HCT116 (cell line): ENCODE measurements at regions not wholly inside any gene's neighbourhood (a gene's known extent, or its start where the extent isn't known, plus 50 kb on each side); places are given as distances from the start of the nearest gene placed in this dataset.

Experiments used
- ATAC-seq: fragments of 200-7000 bp; cut with Tn5 transposase; 2 replicates; pipeline ENCODE4 v1.9.1; 2020; ENCODE audit warnings: mild to moderate bottlenecking, moderate library complexity
- BruUV-seq: library from RNA; stranded (reverse); fragments of 400-500 nt; replicated peaks from 2 replicates; lab custom pipeline; 2021; lab: Mats Ljungman, UMichigan
- CTCF ChIA-PET: fragments of 300-600 bp; sonication (Branson Sonifier 250); formaldehyde crosslinking; loops from one replicate; lab custom pipeline; 2021; ENCODE audit warnings: antibody characterized with exemption; lab: Charles Lee
- POLR2A ChIA-PET: fragments of 300-600, 350-600 bp; sonication (Branson Sonifier 250); formaldehyde crosslinking; loops from one replicate; lab custom pipeline; 2021; ENCODE audit warnings: antibody characterized with exemption; lab: Charles Lee
- RAD21 ChIA-PET, 2 experiments: fragments of 300-600 bp; sonication (Branson Sonifier 250); formaldehyde crosslinking; loops; one replicate each; lab custom pipeline; 2023; ENCODE audit warnings: low total read pairs in 2 of 2; ENCODE audit not compliant: uncharacterized antibody in 2 of 2, unreplicated experiment in 2 of 2, low non-redundant PET in 1 of 2; lab: Charles Lee
- DNase-seq: peaks from one replicate; pipeline ENCODE4 v3.0.0-alpha.2; 2010; ENCODE audit warnings: low read depth, low spot score
- H2AFZ ChIP-seq: fragments of 200-600 bp; shearing (Covaris generic), sonication (generic); 2 replicates; pipeline ENCODE4 v1.6.1; 2017; ENCODE audit warnings: low read depth, mixed run types, mixed read lengths, antibody characterized with exemption, low read length; ENCODE audit not compliant: poor library complexity, severe bottlenecking
- H3K27ac ChIP-seq: 2 replicates; pipeline ENCODE4 v1.5.1; 2012; ENCODE audit warnings: low read depth, low read length
- H3K27me3 ChIP-seq: fragments of 200-600 bp; sonication (generic); 2 replicates; pipeline ENCODE4 v1.6.1; 2016; ENCODE audit warnings: mixed run types, low read length, mixed read lengths; ENCODE audit not compliant: insufficient read depth
- H3K36me3 ChIP-seq, 2 experiments: fragments of 200-500 bp in 1 of 2; fragments of 200-600 bp in 1 of 2; sonication (Bioruptor generic) in 1 of 2; sonication (generic) in 1 of 2; 2 replicates each; pipeline versions ENCODE4 v1.5.1 to v1.6.1; 2014 to 2016; ENCODE audit warnings: low read length in 2 of 2, inconsistent platforms in 1 of 2, mixed read lengths in 1 of 2, mixed run types in 1 of 2; ENCODE audit not compliant: insufficient read depth in 2 of 2, control insufficient read depth in 1 of 2
- H3K4me1 ChIP-seq, 2 experiments: fragments of 200-600 bp in 1 of 2; sonication (generic) in 1 of 2; 2 replicates each; pipeline versions ENCODE4 v1.5.1 to v1.6.1; 2012 to 2017; ENCODE audit warnings: low read length in 2 of 2, inconsistent platforms in 1 of 2, mild to moderate bottlenecking in 1 of 2, mixed read lengths in 1 of 2, mixed run types in 1 of 2, moderate library complexity in 1 of 2; ENCODE audit not compliant: insufficient read depth in 2 of 2, control insufficient read depth in 1 of 2
- H3K4me2 ChIP-seq: fragments of 200-600 bp; sonication (generic); 2 replicates; pipeline ENCODE4 v1.6.1; 2017; ENCODE audit warnings: mixed run types, low read length, mixed read lengths
- H3K4me3 ChIP-seq, 2 experiments: fragments of 200-600 bp in 1 of 2; sonication (generic) in 1 of 2; replicated peaks in 1 of 2; 2 replicates each; pipeline ENCODE4 v1.5.1; 2011 to 2016; ENCODE audit warnings: low read length in 2 of 2, control low read depth in 1 of 2, low read depth in 1 of 2, mild to moderate bottlenecking in 1 of 2, mixed read lengths in 1 of 2, mixed run types in 1 of 2
- H3K79me2 ChIP-seq: fragments of 200-600 bp; sonication (generic); 2 replicates; pipeline ENCODE4 v1.6.1; 2017; ENCODE audit warnings: mild to moderate bottlenecking, mixed run types, low read length, moderate library complexity, mixed read lengths; ENCODE audit not compliant: insufficient read depth
- H3K9ac ChIP-seq: fragments of 200-600 bp; sonication (generic); 2 replicates; pipeline ENCODE4 v1.6.1; 2016; ENCODE audit warnings: low read length, mixed read lengths
- H3K9me2 ChIP-seq: fragments of 200-600 bp; sonication (generic), shearing (Covaris generic); 2 replicates; pipeline ENCODE4 v1.6.1; 2017; ENCODE audit warnings: mixed run types, mild to moderate bottlenecking, moderate library complexity; ENCODE audit not compliant: insufficient read depth
- H3K9me3 ChIP-seq, 2 experiments: fragments of 200-500 bp in 1 of 2; fragments of 200-600 bp in 1 of 2; sonication (Bioruptor generic) in 1 of 2; sonication (generic) in 1 of 2; 2 replicates each; pipeline ENCODE4 v1.6.1; 2014 to 2017; ENCODE audit warnings: low read length in 2 of 2, mixed read lengths in 2 of 2, inconsistent platforms in 1 of 2, low read depth in 1 of 2, mild to moderate bottlenecking in 1 of 2, mixed run types in 1 of 2, moderate library complexity in 1 of 2; ENCODE audit not compliant: control insufficient read depth in 1 of 2, insufficient read depth in 1 of 2
- H4K20me1 ChIP-seq: fragments of 200-600 bp; sonication (generic), shearing (Covaris generic); 2 replicates; pipeline ENCODE4 v1.6.1; 2017; ENCODE audit warnings: mixed run types, mild to moderate bottlenecking, moderate library complexity; ENCODE audit not compliant: insufficient read depth
- EGR1 ChIP-seq: IDR thresholded peaks from 2 replicates; pipeline ENCODE4 v1.6.1; 2012; ENCODE audit warnings: low read depth
- EZH2 ChIP-seq: fragments of 200-600 bp; sonication (generic); IDR thresholded peaks from 2 replicates; pipeline ENCODE4 v1.6.1; 2017; ENCODE audit warnings: antibody characterized with exemption, mixed run types
- FOSL1 ChIP-seq: IDR thresholded peaks from 2 replicates; pipeline ENCODE4 v1.6.1; 2012; ENCODE audit warnings: low read depth
- RAD21 ChIP-seq: IDR thresholded peaks from 2 replicates; pipeline ENCODE4 v1.6.1; 2012; ENCODE audit warnings: low read depth, mild to moderate bottlenecking
- TCF7L2 ChIP-seq: IDR thresholded peaks from 2 replicates; pipeline ENCODE4 v1.7.0; 2011; ENCODE audit warnings: borderline replicate concordance, inconsistent platforms; ENCODE audit not compliant: insufficient read depth, insufficient read length; ENCODE audit errors: extremely low read depth
- ZBTB33 ChIP-seq: IDR thresholded peaks from 2 replicates; pipeline ENCODE4 v1.6.1; 2011; ENCODE audit warnings: mild to moderate bottlenecking, low read length, moderate library complexity; ENCODE audit not compliant: insufficient replicate concordance; ENCODE audit errors: extremely low read depth
- intact Hi-C: fragments of 100-400 bp; cut with micrococcal nuclease; formaldehyde crosslinking; loops from 2 replicates; pipeline ENCODE4 v1.10.0; 2022

- Histone ChIP-seq H2AFZ (no peak overlapping the region), H3K9me3 (no peaks in the 10 kb centered on the region), H4K20me1 (no peaks in the 10 kb centered on the region), H3K4me2 (no peak overlapping the region), H3K9me2 (no peaks in the 10 kb centered on the region), H3K27ac (no peak overlapping the region), H3K36me3 (no peaks in the 10 kb centered on the region), H3K9ac (no peak overlapping the region), H3K79me2 (no peaks in the 10 kb centered on the region), H3K27me3 (no peaks in the 10 kb centered on the region), H3K4me3 (no peak overlapping the region), H3K4me1 (peaks cover 0 to 6% of the 10 kb centered on the region in 2 experiments; a peak in 2 of 4 replicates)
- no TSS peak for BruUV-seq
- ATAC-seq (no peak), DNase-seq (no peak)
- ChIA-PET POLR2A (no interaction called here), CTCF (no interaction called here), RAD21 (no interaction called here)
- TF ChIP-seq FOSL1 (no peak), EZH2 (no peak), EGR1 (no peak), RAD21 (no peak), ZBTB33 (no peak)
- intact Hi-C loops: no loop called here
These were observed 1305.0 kb upstream of the NRXN1 start for GRCh38 chr2:52336951-52337350.

GRCh38 chr2:52335727-52336126, 1303.8 kb upstream of the NRXN1 start:
- Histone ChIP-seq H2AFZ (no peak overlapping the region), H3K9me2 (no peaks in the 10 kb centered on the region), H3K4me3 (no peak overlapping the region), H3K4me1 (peaks cover 0 to 6% of the 10 kb centered on the region in 2 experiments; a peak in 2 of 4 replicates), H3K79me2 (no peaks in the 10 kb centered on the region), H3K9ac (no peak overlapping the region), H3K4me2 (no peak overlapping the region), H3K9me3 (no peaks in the 10 kb centered on the region), H3K36me3 (no peaks in the 10 kb centered on the region), H3K27me3 (no peaks in the 10 kb centered on the region), H4K20me1 (no peaks in the 10 kb centered on the region), H3K27ac (no peak overlapping the region)
- no TSS peak for BruUV-seq
- no peak for ATAC-seq
- DNase-seq: no peak
- POLR2A ChIA-PET: no interaction called here
- intact Hi-C loops: no loop called here
- CTCF ChIA-PET: no interaction called here
- RAD21 ChIA-PET: no interaction called here
- TF ChIP-seq TCF7L2 (peak; percentile 44), ZBTB33 (no peak)
